ENCODE measurements at regions not wholly inside any gene's neighbourhood (a gene's known extent, or its start where the extent isn't known, plus 50 kb on each side); places are given as distances from the start of the nearest gene placed in this dataset.

- no peak for TF ChIP-seq POLR2AphosphoS5 (IDR thresholded peaks at IDR 0.05; ENCODE audit: low read depth, low read length)
- no peak for TF ChIP-seq POLR2A (IDR thresholded peaks at IDR 0.05; ENCODE audit: low read depth, low read length)
- TF ChIP-seq TAF1 (IDR thresholded peaks at IDR 0.05; ENCODE audit: borderline replicate concordance, low read depth, low read length) = no peak
Measured at GRCh38 chr13:31631071-31631470, 108.3 kb upstream of the RXFP2 start.

All from GM12892 (cell line).